ENCODE measurements at regions not wholly inside any gene's neighbourhood (a gene's known extent, or its start where the extent isn't known, plus 50 kb on each side); places are given as distances from the start of the nearest gene placed in this dataset.

- 0 to 49% (median 47%) methylated on average over 1 of the region's 1 CpG for WGBS, 3 donors
- Histone ChIP-seq H3K4me3 (no peak overlapping the region), H3K27me3 (ENCODE audit: insufficient read depth in 3 of 3, low read length in 2 of 3) (peaks cover 0 to 2% (median 0%) of the 10 kb centered on the region in 3 donors), H3K36me3 (ENCODE audit: insufficient read depth in 1 of 2, low read depth in 1 of 2) (no peaks in the 10 kb centered on the region), H3K9me3 (no peaks in the 10 kb centered on the region), H3K4me1 (no peaks in the 10 kb centered on the region), H3K27ac (no peak overlapping the region)
- ATAC-seq (no peak), DNase-seq (no peak)
- intact Hi-C loops (cut with DNase I) = no loop called here
- TF ChIP-seq CTCF (IDR thresholded peaks at IDR 0.05) = no peak
Observed at GRCh38 chr4:187558391-187558790, 437.2 kb upstream of the ZFP42 start.

GRCh38 chr4:187562345-187562744, 433.2 kb upstream of the ZFP42 start:
- Histone ChIP-seq H3K4me3 (no peak overlapping the region), H3K27ac (no peak overlapping the region), H3K9me3 (no peaks in the 10 kb centered on the region), H3K4me1 (no peaks in the 10 kb centered on the region), H3K36me3 (ENCODE audit: insufficient read depth in 1 of 2, low read depth in 1 of 2) (no peaks in the 10 kb centered on the region), H3K27me3 (ENCODE audit: insufficient read depth in 3 of 3, low read length in 2 of 3) (no peaks in the 10 kb centered on the region)
- TF ChIP-seq CTCF (IDR thresholded peaks at IDR 0.05) = no peak
- intact Hi-C loops (cut with DNase I) = no loop called here
- 57 to 66% (median 65%) methylated on average over 7 of the region's 7 CpGs for WGBS, 3 donors
- ATAC-seq (no peak), DNase-seq (no peak)

GRCh38 chr4:187565416-187565815, 430.2 kb upstream of the ZFP42 start:
- no peaks in the 10 kb centered on the region for H3K27me3 ChIP-seq (ENCODE audit: insufficient read depth in 3 of 3, low read length in 2 of 3)
- intact Hi-C loops (cut with DNase I) = no loop called here
- no peak for ATAC-seq
- H3K4me3 ChIP-seq = no peak overlapping the region
- WGBS, 3 donors = 83 to 90% (median 84%) methylated on average over 11 of the region's 11 CpGs
- H3K27ac ChIP-seq = no peak overlapping the region
- DNase-seq = no peak
- H3K9me3 ChIP-seq = no peaks in the 10 kb centered on the region
- no peak for TF ChIP-seq CTCF (IDR thresholded peaks at IDR 0.05)
- no peaks in the 10 kb centered on the region for H3K36me3 ChIP-seq (ENCODE audit: insufficient read depth in 1 of 2, low read depth in 1 of 2)
- no peaks in the 10 kb centered on the region for H3K4me1 ChIP-seq

GRCh38 chr4:187569871-187570270, 425.7 kb upstream of the ZFP42 start:
- TF ChIP-seq CTCF (IDR thresholded peaks at IDR 0.05) = no peak
- Histone ChIP-seq H3K4me3 (no peak overlapping the region), H3K36me3 (ENCODE audit: insufficient read depth in 1 of 2, low read depth in 1 of 2) (no peaks in the 10 kb centered on the region), H3K27me3 (ENCODE audit: insufficient read depth in 3 of 3, low read length in 2 of 3) (no peaks in the 10 kb centered on the region), H3K27ac (no peak overlapping the region), H3K4me1 (no peaks in the 10 kb centered on the region), H3K9me3 (peaks cover 3% of the 10 kb centered on the region)
- DNase-seq = no peak
- WGBS, 3 donors = 83 to 92% (median 90%) methylated on average over 6 of the region's 6 CpGs
- intact Hi-C loops (cut with DNase I) = no loop called here
- ATAC-seq = no peak

- Histone ChIP-seq H3K4me1 (no peaks in the 10 kb centered on the region), H3K36me3 (ENCODE audit: insufficient read depth in 1 of 2, low read depth in 1 of 2) (no peaks in the 10 kb centered on the region), H3K9me3 (peaks cover 3% of the 10 kb centered on the region), H3K27ac (no peak overlapping the region), H3K4me3 (no peak overlapping the region), H3K27me3 (ENCODE audit: insufficient read depth in 3 of 3, low read length in 2 of 3) (no peaks in the 10 kb centered on the region)
- WGBS, 3 donors = 88 to 94% (median 93%) methylated on average over 2 of the region's 2 CpGs
- intact Hi-C loops (cut with DNase I) = no loop called here
- ATAC-seq = no peak
- no peak for DNase-seq
- no peak for TF ChIP-seq CTCF (IDR thresholded peaks at IDR 0.05)
Observed at GRCh38 chr4:187575706-187576105, 419.9 kb upstream of the ZFP42 start.

Measured in psoas muscle (tissue), 7 donors.